Upper lobe of left lung (tissue), 4 donors: ENCODE measurements at regions not wholly inside any gene's neighbourhood (a gene's known extent, or its start where the extent isn't known, plus 50 kb on each side); places are given as distances from the start of the nearest gene placed in this dataset.

ENCODE experiments used
- EP300 ChIP-seq, 4 donors: sonication (generic); formaldehyde crosslinking; IDR thresholded peaks; one replicate each; pipeline ENCODE4 v1.5.1; 2017; ENCODE audit warnings: antibody characterized with exemption in 4 of 4, control low read depth in 2 of 4
- POLR2A ChIP-seq, 4 donors: fragments of 450-650 bp; IDR thresholded peaks; one replicate each; pipeline ENCODE4 v1.5.1; 2016 to 2017; ENCODE audit warnings: antibody characterized with exemption in 4 of 4, mild to moderate bottlenecking in 2 of 4
- TF ChIP-seq, protein P1 (sequence below), 6 experiments: fragments of 450-650 bp in 4 of 6; fragments of 200-600 bp in 2 of 6; sonication (generic) in 2 of 6; IDR thresholded peaks; one replicate each; pipeline ENCODE4 v1.5.1; 2016 to 2019; ENCODE audit warnings: antibody characterized with exemption in 6 of 6

DNA sequence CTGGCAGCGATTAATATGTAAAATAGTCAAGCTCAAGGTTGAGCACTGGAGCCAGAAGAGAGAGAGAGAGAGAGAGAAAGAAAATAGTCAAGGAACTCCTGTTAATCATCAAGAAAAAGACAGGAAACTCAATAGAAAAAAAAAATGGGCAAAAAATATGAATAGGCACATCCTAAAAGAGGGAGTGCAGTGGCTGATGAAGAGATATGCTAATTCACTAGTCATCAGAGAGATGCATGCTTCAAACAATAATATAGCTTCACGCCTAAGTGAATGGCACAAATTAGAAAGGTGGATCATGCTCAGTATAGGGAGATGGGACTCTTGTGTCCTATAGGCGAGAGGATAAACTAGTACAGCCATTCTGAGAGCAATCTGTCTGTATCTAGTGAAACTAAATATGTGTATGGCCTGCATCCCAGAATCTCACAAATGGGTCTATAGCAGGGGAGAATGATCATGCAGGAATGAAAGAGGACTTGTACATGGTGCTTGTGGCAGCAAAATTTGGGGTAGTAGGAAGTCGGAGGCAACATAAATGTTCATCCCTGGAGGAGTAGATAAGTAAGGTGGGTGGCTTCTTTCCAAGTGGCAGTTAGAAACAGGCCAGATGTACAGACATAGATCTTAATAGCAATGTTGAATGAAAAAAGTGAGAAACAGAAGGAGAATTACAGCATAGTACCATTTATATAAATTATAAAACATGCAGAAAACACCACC lies 176.8 kb downstream of the VEGFA start:
- TF ChIP-seq, protein P1, sequence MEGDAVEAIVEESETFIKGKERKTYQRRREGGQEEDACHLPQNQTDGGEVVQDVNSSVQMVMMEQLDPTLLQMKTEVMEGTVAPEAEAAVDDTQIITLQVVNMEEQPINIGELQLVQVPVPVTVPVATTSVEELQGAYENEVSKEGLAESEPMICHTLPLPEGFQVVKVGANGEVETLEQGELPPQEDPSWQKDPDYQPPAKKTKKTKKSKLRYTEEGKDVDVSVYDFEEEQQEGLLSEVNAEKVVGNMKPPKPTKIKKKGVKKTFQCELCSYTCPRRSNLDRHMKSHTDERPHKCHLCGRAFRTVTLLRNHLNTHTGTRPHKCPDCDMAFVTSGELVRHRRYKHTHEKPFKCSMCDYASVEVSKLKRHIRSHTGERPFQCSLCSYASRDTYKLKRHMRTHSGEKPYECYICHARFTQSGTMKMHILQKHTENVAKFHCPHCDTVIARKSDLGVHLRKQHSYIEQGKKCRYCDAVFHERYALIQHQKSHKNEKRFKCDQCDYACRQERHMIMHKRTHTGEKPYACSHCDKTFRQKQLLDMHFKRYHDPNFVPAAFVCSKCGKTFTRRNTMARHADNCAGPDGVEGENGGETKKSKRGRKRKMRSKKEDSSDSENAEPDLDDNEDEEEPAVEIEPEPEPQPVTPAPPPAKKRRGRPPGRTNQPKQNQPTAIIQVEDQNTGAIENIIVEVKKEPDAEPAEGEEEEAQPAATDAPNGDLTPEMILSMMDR (IDR thresholded peaks at IDR 0.05): no peak
- no peak for TF ChIP-seq POLR2A (IDR thresholded peaks at IDR 0.05)
- TF ChIP-seq EP300 (IDR thresholded peaks at IDR 0.05): no peak
